COLO668 (cell line): ENCODE measurements at regions not wholly inside any gene's neighbourhood (a gene's known extent, or its start where the extent isn't known, plus 50 kb on each side); places are given as distances from the start of the nearest gene placed in this dataset.

Experiments
- DNase-seq: peaks from one replicate; lab custom pipeline; 2025; ENCODE audit not compliant: unreplicated experiment; lab: John Stamatoyannopoulos, UW

DNA sequence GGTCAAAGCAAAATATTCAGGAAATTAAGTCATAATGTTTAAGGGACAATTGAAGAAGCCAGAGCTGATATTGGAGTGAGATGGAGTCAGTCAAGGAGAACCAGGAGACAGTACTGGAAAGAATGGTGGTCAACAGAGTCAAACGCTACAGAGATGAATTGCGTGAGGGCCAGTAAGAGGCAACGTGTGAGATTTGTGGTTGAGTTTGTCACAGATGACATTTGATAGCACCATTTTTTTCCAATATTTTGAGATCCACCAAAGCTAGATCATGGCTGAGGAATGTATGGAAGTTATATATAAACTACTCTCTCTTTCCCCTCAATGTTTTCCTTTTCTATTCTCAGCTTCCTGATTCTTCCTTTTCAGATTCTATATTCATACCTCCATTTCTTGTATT is 375.1 kb upstream of the ROBO2 start:
- DNase-seq: no peak

DNA sequence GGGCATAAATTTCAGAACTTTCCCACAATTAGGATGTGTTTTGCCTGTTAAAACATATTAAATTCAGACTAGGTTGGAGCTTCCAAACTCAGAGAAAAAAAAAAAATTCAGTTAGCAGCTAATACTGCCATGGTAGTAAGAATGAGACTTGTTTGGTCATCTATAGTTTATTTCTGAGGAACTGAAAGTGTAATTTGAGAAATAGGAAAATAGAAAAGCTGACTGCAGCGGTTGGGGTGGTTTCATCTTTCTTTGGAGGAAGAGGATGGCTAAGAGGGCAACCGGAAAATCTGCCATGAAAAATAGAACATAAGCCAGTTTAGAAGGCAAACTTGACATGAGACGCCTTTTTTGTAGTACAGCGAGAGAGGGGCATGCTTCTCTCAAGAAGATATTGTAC is 371.2 kb upstream of the ROBO2 start:
- no peak for DNase-seq

DNA sequence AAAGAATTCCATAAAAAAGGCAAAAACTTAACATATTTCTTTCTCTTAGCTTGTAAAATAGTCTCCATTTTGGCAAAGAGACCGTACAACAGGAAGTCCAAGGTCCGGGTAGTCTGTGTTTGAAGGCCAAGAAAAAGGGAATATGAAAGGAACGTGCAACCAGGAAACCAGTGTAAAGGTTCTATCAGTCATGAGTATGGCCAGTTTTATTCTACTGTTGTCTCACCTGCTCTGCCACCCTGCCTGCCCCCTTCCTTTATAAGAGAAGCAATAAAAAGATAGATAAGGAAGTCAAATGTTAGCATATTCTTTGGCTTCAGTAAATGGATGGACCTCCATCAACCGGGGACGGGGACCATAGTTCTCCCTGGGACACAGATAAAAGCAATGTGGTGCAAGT is 370.6 kb upstream of the ROBO2 start:
- DNase-seq: no peak

DNA sequence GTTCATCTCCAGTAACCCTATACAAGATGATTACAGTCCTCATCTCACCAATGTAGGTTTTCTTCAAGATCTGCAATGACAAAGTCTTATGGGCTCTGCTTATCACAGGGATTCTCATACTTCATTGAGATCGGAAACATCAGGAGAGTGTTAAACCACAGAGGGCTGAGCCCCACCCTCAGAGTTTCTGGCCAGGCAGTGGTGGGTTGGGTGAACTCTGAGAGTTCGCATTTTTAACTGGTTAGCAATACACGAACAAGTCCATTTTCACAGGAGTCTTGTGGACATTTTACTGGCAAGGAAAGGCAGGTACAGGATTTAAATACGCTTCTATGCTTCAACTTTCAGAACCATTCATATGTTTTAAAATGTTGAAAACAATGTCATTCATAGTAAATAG is 366.7 kb upstream of the ROBO2 start:
- no peak for DNase-seq

DNA sequence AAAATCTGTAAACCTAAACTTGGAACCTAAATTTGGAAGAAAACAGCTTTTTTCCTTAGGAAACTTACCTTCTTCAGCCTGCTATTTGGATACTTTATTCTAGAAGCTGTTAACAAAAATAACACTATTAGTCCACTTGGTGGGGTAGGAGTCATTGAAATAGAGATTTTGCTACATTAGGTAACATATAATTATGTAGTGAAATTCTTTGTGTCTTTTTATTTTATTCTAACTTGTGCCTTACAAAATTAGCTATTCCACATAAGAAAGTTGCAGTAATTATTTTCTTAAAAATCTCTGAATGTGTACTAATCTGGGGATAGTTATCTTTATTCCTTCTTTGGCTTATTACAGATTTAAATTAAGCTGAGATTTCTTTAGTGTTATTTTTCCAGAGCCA is 360.4 kb upstream of the ROBO2 start:
- no peak for DNase-seq

DNA sequence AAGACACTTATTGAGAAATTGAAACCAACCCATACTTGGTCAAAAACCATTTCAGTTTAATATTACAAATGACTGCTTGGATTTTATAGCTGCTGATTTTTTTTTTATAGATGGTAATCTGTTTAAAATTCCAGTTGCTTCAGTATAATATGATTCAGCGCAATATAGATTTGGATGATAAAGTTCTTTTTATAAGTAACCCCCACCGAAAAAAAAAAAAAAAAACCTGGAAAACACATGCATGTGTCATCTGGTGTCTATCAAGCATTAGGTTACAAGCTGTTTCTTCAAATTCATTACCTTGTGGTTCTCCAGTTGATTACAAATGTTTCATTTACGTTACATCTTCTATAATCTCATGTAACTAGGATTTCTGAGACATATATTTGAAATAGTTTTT is 356.6 kb upstream of the ROBO2 start:
- DNase-seq: no peak

DNA sequence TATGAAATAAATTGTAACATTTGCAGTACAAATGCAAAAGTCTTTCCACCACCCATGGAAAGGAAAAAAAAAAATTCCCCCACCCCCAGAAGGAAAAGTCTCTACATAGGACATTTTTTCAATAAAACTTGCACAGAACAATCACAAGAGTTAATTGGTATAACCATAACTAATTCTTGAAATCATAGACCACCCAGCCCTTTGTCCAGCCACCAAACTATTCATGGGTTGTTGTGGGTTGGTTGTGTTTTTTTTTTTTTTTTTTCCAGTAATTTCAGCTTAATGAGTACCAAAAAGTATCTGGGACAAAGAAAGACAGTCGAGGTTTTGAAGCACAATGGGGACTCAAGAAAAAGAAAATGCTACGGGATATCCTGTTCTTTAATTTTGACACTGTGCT is 355.0 kb upstream of the ROBO2 start:
- no peak for DNase-seq

DNA sequence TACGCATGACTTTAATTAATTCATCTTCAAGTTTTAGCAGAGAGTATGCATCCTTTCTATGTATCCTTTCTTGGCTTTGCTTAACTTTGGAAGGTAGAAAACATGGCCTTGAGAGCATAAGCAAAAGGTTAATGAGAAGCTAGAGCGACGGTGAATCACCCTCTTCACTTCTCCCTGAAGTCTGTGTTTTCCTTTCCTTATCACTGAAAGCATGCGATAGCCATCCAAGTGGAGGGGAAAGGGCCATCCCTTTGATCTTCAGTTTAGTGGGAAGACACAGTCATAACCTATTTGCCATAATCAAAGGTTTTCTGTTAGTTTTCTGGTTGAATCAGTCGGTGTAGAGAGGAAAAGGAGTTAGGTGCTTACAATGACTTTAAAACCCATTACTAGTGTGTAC is 354.0 kb upstream of the ROBO2 start:
- no peak for DNase-seq

DNA sequence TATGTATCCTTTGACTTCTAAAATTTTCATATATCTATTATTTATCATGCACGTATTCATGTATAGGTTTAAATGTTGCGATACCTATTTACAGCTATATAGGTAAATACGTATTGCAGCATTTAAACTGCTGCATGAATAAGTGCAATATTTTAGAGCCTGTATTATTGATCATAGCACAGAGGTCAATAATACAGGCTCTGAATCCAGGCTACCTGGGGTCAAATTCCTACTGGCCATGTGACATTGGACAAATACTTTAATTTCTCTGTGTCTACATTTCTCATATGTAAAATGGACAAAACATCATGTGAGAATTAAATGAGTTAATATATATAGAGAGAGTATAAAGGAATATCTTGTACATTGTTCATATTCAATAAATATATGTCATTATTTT is 352.9 kb upstream of the ROBO2 start:
- no peak for DNase-seq

DNA sequence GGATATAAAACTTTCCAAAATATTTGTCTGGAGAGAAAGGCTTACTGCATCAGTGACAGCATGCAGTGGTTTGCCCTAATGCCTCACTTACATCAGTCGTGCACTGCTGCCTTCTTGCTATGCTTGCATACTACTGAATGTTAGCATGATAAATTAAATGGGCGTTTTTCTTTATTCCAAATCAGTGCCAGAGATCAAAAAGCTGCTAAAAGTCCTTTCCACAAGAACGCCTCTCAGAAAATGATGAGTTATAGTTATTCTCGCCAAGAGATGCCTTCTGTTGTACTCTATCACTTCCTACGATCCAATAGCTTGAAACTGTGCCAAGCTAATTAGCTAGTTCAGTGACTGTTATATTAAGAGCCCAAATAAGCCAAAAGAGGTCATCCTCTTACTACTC is 345.8 kb upstream of the ROBO2 start:
- no peak for DNase-seq

DNA sequence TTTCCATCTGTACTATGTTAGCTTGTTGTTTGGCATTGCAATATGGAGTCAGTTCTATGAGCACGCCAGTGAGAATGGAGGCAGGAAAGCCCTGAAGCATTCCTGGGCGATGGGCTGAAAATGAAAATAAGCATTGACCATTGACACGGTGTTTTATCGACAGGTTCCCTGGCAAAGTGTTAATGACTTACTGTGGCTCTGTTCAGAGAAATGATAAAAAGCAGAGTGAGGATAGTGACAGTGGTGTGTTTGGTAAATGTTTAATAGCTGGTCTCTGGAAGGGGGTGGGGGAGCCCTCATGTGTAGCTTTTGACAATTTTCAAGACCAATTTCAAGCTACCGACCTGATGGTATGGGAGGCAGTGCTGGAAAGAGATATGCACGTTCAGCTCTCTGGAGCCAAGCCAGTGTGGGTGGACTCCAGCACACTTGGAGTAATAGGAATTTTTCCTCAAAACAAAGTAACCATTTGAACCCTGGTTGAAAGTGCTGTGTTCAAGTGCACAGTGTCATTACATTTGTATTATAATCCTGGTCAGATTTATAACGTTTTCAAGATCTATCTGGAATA is 341.7 kb upstream of the ROBO2 start:
- no peak for DNase-seq

DNA sequence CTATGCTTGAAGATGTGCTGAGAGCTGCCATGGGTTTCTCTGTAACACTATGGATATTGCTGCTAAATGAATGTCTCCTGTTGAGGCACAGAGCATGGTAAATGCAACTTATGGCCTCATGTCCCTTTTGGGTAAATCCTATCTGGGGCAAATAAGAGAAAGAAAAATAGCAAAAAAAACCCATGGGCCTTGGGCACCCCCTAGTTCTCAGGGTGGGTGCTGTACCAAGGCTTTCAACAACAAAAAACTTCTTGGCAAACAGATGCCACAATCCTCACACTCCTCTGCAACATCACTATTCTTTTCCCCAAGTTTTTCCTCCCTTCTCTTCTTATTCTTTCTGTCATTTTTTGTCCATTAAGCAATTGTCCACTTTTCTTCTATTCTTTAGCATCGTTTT is 340.1 kb upstream of the ROBO2 start:
- DNase-seq: no peak

DNA sequence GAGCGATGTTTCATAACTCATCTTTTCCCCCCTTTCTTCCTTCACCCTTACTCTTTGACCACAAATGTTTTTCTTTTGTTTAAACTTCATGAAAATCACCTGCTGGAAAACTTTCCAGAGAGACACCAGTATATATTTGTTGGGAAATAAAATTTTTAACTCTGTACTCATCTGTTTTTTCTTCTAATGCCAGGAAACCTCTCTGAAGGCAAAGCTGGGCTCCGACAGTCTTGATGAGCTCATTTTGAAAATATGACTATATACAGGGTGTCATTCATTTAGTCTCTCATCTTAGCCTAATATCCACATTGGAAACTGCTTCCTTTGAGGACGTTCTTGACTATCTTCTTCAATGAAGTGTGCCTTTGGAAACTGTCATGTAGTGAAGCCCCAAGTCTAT is 339.6 kb upstream of the ROBO2 start:
- DNase-seq: no peak

DNA sequence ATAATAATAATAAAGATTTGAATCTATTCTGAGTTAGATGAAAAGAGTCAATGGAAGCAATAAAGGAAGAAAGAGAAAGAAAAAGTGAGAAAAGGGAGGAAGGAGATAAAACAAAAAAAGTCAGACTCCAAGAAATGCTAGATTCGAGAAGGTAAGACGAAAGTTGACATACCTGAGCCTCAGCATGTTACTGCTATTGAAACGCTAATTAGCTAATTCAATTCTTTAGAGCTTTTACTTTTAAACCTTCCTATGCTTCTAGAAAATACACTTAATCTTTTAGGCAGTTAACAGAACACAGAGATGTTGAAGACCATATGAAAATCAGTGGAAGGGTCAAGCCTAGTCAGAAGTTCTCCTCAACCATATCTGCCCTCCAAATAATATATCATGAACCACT is 337.2 kb upstream of the ROBO2 start:
- DNase-seq: no peak

DNA sequence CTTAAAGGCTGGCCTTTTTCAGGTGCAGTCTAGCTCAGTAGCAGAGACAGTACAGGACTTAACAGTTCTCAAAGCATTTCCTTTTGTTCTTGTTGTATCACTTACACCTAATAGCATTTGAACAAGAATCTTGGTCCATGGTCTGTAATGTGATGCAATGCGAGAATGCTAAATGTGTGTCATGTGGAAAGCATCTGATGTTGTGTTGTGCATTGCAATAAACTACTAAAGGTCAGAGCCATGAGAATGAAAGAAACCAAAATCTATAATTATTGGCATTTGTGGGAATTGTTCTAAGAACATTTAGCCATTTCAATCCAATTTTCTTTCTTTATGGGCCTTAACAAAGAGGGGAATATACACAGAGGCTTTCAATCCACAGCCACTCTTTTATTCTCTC is 324.5 kb upstream of the ROBO2 start:
- no peak for DNase-seq

DNA sequence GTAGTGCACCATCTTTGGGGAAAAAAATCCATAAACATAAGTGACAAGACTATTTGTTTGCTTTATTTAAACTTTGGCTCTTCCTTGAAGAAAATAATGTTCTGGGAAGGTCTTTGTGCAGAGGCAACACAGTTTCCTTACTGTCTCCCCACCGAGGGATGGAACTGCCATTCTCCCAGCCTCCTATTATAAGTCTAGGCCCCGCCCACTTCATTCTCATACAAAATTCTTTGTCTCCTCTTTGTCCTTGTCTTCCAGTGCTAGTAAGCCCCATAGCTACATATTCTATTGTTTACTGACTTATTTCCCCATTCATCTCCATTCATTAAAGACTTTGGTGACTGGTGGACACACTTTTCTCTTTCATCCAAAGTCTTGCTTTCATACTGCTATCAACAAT is 316.5 kb upstream of the ROBO2 start:
- no peak for DNase-seq

DNA sequence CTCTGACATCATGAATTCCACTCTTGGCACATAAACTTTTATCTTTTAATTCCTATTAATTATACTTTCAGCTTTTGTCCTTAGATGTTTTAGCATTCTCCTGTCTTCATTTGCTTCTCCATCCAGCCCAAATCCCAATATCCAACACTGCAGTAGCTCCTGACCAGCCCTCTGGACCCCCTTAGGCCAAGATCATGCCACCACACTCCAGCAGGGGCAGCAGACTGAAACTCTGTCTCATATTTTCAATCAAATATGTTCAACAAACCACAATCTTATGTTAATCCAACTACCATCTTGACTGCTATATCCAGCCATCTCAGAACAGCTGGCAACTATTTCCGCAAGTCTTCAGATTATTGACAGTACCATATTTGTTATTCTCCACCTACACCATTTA is 315.8 kb upstream of the ROBO2 start:
- DNase-seq: no peak

DNA sequence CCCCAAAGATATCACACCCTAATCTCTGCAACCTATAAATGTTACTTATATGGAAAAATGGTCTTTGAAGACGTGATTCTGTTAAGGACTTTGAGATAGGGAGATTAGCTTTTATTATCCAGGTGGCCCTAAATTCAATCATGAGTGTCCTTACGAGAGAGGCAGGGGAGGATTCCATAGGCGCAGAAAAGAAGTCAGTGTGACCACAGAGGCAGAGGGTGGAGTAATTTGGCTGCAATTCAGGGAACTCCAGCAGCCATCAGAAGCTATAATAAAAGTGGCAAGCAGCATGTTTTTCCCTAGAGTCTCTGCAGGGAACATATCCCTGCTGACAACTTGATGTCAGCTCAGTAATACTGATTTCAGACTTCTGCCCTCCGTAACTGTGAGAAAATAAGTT is 315.2 kb upstream of the ROBO2 start:
- no peak for DNase-seq

DNA sequence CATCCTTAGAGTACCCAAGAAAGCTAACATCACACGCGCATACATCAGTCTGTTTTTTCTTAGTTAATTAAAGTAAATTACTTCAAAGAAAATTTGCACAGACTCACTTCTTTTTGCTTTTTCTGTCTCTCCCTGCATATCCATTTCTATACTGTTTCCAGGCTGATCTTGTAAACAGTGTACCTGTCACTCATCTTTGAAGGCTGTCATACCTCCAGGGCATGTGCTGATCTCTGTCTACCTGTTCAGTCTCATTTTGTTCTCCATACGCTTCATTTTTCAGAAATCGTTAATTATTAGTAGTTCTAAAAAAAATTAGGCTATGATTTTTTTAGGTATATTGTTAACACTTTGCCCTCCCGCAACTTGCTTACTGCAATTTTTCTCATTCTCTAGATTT is 313.9 kb upstream of the ROBO2 start:
- DNase-seq: no peak

DNA sequence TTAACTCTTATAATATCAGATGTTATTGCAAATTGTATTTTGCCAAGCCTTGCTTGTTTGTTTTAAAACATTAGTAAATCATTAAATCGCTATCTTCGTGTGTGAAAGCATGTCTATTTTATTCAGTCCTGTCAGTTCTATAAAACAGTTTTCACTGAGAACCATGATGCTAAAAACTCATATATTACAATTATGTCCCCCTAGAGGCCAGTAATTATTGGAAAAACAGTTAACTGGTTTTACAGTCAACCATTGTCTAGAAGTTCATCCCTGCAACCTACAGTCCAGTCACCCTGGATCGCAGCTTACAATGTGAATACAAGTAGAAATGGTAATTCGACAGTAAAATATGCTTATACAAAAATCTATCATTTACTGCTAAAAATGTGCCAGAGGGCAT is 311.5 kb upstream of the ROBO2 start:
- no peak for DNase-seq

DNA sequence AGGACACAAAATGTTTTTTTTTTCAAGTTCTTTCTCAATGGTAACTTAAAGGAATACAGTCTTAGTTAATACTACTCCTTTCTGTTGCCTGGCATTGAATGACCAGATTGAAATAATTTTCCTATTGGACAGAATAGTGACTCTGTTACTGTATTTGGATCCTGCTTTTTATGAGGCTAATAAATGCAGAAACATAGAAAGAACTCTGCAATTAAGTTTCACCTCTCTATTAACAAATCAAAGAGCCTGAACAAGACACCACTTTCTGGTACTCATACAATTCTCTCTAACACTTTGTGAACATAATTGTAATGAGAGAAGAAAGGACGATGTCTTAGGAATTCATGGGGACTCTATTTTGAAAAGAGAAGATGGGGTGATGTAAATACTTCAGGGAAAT is 308.4 kb upstream of the ROBO2 start:
- no peak for DNase-seq

DNA sequence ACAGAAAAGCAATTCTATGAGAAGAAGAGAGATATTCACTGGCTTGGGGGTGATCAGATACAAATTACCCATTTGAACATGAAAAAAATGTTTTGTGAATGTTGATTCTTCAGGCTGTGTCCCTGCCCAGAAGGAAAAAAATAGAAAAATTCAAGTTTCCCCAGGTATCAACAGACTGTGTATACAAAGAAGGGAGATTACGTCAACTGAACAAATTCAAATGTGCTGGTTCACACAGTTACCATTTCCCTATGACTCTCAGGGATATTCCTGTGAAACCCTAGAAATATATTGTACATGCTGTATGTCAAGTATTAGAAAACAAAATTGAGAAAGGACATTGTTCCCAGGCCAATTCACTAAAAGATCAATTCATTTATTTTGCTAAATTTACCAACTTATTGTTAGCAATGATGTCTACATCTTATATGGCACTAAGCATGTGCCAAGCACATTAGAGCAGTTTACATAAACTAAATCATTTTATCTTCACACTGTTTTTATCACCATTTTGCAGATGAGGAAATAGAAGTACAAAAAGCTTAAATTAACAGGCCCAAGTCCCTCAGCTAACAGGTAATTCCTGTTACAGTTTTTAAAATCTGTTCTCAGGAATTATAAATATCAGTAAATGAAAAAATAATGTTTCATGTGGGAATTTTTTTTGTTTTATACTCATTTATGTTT is 306.7 kb upstream of the ROBO2 start:
- DNase-seq: no peak

DNA sequence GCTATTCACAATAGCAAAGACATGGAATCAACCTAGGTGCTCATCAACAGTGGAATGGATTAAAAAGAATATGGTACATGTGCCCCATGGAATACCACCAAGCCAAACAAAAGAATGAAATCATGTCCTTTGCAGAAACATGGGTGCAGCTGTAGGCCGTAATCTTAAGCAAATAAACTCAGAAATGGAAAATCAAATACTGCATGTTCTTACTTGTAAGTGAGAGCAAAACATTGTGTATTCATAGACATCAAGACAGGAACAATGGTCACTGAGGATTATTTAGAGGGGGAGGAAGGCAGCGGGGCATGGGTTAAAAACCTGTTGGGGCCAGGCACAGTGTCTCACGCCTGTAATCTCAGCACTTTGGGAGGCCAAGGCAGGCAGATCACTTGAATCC is 304.7 kb upstream of the ROBO2 start:
- no peak for DNase-seq
